HCT116 (cell line): ENCODE measurements at regions not wholly inside any gene's neighbourhood (a gene's known extent, or its start where the extent isn't known, plus 50 kb on each side); places are given as distances from the start of the nearest gene placed in this dataset.

ENCODE experiments used
- ATAC-seq: fragments of 200-7000 bp; cut with Tn5 transposase; 2 replicates; pipeline ENCODE4 v1.9.1; 2020; ENCODE audit warnings: mild to moderate bottlenecking, moderate library complexity
- BruUV-seq: library from RNA; stranded (reverse); fragments of 400-500 nt; replicated peaks from 2 replicates; lab custom pipeline; 2021; lab: Mats Ljungman, UMichigan
- CTCF ChIA-PET: fragments of 300-600 bp; sonication (Branson Sonifier 250); formaldehyde crosslinking; loops from one replicate; lab custom pipeline; 2021; ENCODE audit warnings: antibody characterized with exemption; lab: Charles Lee
- POLR2A ChIA-PET: fragments of 300-600, 350-600 bp; sonication (Branson Sonifier 250); formaldehyde crosslinking; loops from one replicate; lab custom pipeline; 2021; ENCODE audit warnings: antibody characterized with exemption; lab: Charles Lee
- RAD21 ChIA-PET, 2 experiments: fragments of 300-600 bp; sonication (Branson Sonifier 250); formaldehyde crosslinking; loops; one replicate each; lab custom pipeline; 2023; ENCODE audit warnings: low total read pairs in 2 of 2; ENCODE audit not compliant: uncharacterized antibody in 2 of 2, unreplicated experiment in 2 of 2, low non-redundant PET in 1 of 2; lab: Charles Lee
- DNase-seq: peaks from one replicate; pipeline ENCODE4 v3.0.0-alpha.2; 2010; ENCODE audit warnings: low read depth, low spot score
- H2AFZ ChIP-seq: fragments of 200-600 bp; shearing (Covaris generic), sonication (generic); 2 replicates; pipeline ENCODE4 v1.6.1; 2017; ENCODE audit warnings: low read depth, mixed run types, mixed read lengths, antibody characterized with exemption, low read length; ENCODE audit not compliant: poor library complexity, severe bottlenecking
- H3K27ac ChIP-seq: 2 replicates; pipeline ENCODE4 v1.5.1; 2012; ENCODE audit warnings: low read depth, low read length
- H3K27me3 ChIP-seq: fragments of 200-600 bp; sonication (generic); 2 replicates; pipeline ENCODE4 v1.6.1; 2016; ENCODE audit warnings: mixed run types, low read length, mixed read lengths; ENCODE audit not compliant: insufficient read depth
- H3K36me3 ChIP-seq, 2 experiments: fragments of 200-500 bp in 1 of 2; fragments of 200-600 bp in 1 of 2; sonication (Bioruptor generic) in 1 of 2; sonication (generic) in 1 of 2; 2 replicates each; pipeline versions ENCODE4 v1.5.1 to v1.6.1; 2014 to 2016; ENCODE audit warnings: low read length in 2 of 2, inconsistent platforms in 1 of 2, mixed read lengths in 1 of 2, mixed run types in 1 of 2; ENCODE audit not compliant: insufficient read depth in 2 of 2, control insufficient read depth in 1 of 2
- H3K4me1 ChIP-seq, 2 experiments: fragments of 200-600 bp in 1 of 2; sonication (generic) in 1 of 2; 2 replicates each; pipeline versions ENCODE4 v1.5.1 to v1.6.1; 2012 to 2017; ENCODE audit warnings: low read length in 2 of 2, inconsistent platforms in 1 of 2, mild to moderate bottlenecking in 1 of 2, mixed read lengths in 1 of 2, mixed run types in 1 of 2, moderate library complexity in 1 of 2; ENCODE audit not compliant: insufficient read depth in 2 of 2, control insufficient read depth in 1 of 2
- H3K4me2 ChIP-seq: fragments of 200-600 bp; sonication (generic); 2 replicates; pipeline ENCODE4 v1.6.1; 2017; ENCODE audit warnings: mixed run types, low read length, mixed read lengths
- H3K4me3 ChIP-seq, 2 experiments: fragments of 200-600 bp in 1 of 2; sonication (generic) in 1 of 2; replicated peaks in 1 of 2; 2 replicates each; pipeline ENCODE4 v1.5.1; 2011 to 2016; ENCODE audit warnings: low read length in 2 of 2, control low read depth in 1 of 2, low read depth in 1 of 2, mild to moderate bottlenecking in 1 of 2, mixed read lengths in 1 of 2, mixed run types in 1 of 2
- H3K79me2 ChIP-seq: fragments of 200-600 bp; sonication (generic); 2 replicates; pipeline ENCODE4 v1.6.1; 2017; ENCODE audit warnings: mild to moderate bottlenecking, mixed run types, low read length, moderate library complexity, mixed read lengths; ENCODE audit not compliant: insufficient read depth
- H3K9ac ChIP-seq: fragments of 200-600 bp; sonication (generic); 2 replicates; pipeline ENCODE4 v1.6.1; 2016; ENCODE audit warnings: low read length, mixed read lengths
- H3K9me2 ChIP-seq: fragments of 200-600 bp; sonication (generic), shearing (Covaris generic); 2 replicates; pipeline ENCODE4 v1.6.1; 2017; ENCODE audit warnings: mixed run types, mild to moderate bottlenecking, moderate library complexity; ENCODE audit not compliant: insufficient read depth
- H3K9me3 ChIP-seq, 2 experiments: fragments of 200-500 bp in 1 of 2; fragments of 200-600 bp in 1 of 2; sonication (Bioruptor generic) in 1 of 2; sonication (generic) in 1 of 2; 2 replicates each; pipeline ENCODE4 v1.6.1; 2014 to 2017; ENCODE audit warnings: low read length in 2 of 2, mixed read lengths in 2 of 2, inconsistent platforms in 1 of 2, low read depth in 1 of 2, mild to moderate bottlenecking in 1 of 2, mixed run types in 1 of 2, moderate library complexity in 1 of 2; ENCODE audit not compliant: control insufficient read depth in 1 of 2, insufficient read depth in 1 of 2
- H4K20me1 ChIP-seq: fragments of 200-600 bp; sonication (generic), shearing (Covaris generic); 2 replicates; pipeline ENCODE4 v1.6.1; 2017; ENCODE audit warnings: mixed run types, mild to moderate bottlenecking, moderate library complexity; ENCODE audit not compliant: insufficient read depth
- CBX3 ChIP-seq: IDR thresholded peaks from 2 replicates; pipeline ENCODE4 v1.6.1; 2012; ENCODE audit warnings: low read depth
- ELF1 ChIP-seq: IDR thresholded peaks from 2 replicates; pipeline ENCODE4 v1.6.1; 2012; ENCODE audit warnings: low read depth, borderline replicate concordance
- EZH2 ChIP-seq: fragments of 200-600 bp; sonication (generic); IDR thresholded peaks from 2 replicates; pipeline ENCODE4 v1.6.1; 2017; ENCODE audit warnings: antibody characterized with exemption, mixed run types
- RAD21 ChIP-seq: IDR thresholded peaks from 2 replicates; pipeline ENCODE4 v1.6.1; 2012; ENCODE audit warnings: low read depth, mild to moderate bottlenecking
- REST ChIP-seq: IDR thresholded peaks from 2 replicates; pipeline ENCODE4 v1.6.1; 2012; ENCODE audit warnings: low read depth
- YY1 ChIP-seq: IDR thresholded peaks from 2 replicates; pipeline ENCODE4 v1.6.1; 2011; ENCODE audit warnings: low read length, low read depth, moderate library complexity, mild to moderate bottlenecking; ENCODE audit not compliant: insufficient replicate concordance; ENCODE audit errors: extremely low read depth
- intact Hi-C: fragments of 100-400 bp; cut with micrococcal nuclease; formaldehyde crosslinking; loops from 2 replicates; pipeline ENCODE4 v1.10.0; 2022
- TF ChIP-seq, protein P1 (sequence below): IDR thresholded peaks from 2 replicates; pipeline ENCODE4 v1.6.1; 2011; ENCODE audit warnings: mild to moderate bottlenecking, low read length, moderate library complexity; ENCODE audit not compliant: insufficient replicate concordance; ENCODE audit errors: extremely low read depth

DNA sequence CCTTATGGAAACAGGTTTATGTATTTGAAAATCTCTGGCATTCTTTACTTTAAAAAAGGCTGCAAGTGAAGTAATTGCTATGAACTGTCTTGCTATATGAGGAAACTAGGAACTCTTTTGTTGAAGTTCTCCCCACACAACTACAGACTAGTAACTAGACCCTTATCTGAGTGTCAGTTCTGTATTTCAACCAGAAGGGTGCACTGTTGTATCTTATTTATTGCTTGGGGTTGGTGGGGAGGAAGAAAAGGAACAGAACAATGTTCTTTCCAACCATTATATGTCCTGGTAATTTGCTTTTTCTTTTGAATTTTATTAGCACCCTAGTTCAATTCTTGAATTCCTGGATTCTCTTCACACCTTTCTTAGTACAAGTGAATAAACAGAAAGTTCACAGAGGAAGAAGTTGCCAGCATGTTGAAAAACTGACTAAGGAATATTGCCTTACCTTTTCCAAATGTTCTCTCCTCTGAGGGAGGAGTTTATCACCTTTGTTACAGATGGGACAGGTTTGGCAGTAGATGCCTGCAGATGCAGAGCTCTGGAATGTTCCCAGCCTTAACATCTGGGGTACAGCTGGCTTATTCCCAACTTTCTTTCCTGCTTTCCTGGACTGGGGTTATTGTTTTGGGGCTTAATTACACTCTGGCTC is 162.4 kb upstream of the CFAP20DC start (continued):
- no peak for TF ChIP-seq REST
- TF ChIP-seq RAD21, result peak; percentile 70
- TF ChIP-seq EZH2, result no peak
- TF ChIP-seq YY1, result no peak
- TF ChIP-seq, all 23 proteins: peak for 2

- no peaks in the 10 kb centered on the region for H3K9me3 ChIP-seq
- H3K9ac ChIP-seq, result no peak overlapping the region
- H3K36me3 ChIP-seq, result no peaks in the 10 kb centered on the region
- H4K20me1 ChIP-seq, result no peaks in the 10 kb centered on the region
- no peaks in the 10 kb centered on the region for H3K9me2 ChIP-seq
- CTCF ChIA-PET, result no interaction called here
- H3K79me2 ChIP-seq, result no peaks in the 10 kb centered on the region
- no peak for DNase-seq
- RAD21 ChIA-PET, result no interaction called here
- H3K4me1 ChIP-seq, result no peaks in the 10 kb centered on the region
- intact Hi-C loops, result loop anchor here (5.0 to 10.0 kb wide), 2 partner anchors 215 to 647 kb away; no protein-coding TSS in a partner anchor
- no peak overlapping the region for H3K4me2 ChIP-seq
- POLR2A ChIA-PET, result no interaction called here
- no peak overlapping the region for H3K27ac ChIP-seq
- H3K27me3 ChIP-seq, result peaks cover 30% of the 10 kb centered on the region
- TF ChIP-seq CBX3 (no peak), ELF1 (no peak)
- TF ChIP-seq, protein P1, sequence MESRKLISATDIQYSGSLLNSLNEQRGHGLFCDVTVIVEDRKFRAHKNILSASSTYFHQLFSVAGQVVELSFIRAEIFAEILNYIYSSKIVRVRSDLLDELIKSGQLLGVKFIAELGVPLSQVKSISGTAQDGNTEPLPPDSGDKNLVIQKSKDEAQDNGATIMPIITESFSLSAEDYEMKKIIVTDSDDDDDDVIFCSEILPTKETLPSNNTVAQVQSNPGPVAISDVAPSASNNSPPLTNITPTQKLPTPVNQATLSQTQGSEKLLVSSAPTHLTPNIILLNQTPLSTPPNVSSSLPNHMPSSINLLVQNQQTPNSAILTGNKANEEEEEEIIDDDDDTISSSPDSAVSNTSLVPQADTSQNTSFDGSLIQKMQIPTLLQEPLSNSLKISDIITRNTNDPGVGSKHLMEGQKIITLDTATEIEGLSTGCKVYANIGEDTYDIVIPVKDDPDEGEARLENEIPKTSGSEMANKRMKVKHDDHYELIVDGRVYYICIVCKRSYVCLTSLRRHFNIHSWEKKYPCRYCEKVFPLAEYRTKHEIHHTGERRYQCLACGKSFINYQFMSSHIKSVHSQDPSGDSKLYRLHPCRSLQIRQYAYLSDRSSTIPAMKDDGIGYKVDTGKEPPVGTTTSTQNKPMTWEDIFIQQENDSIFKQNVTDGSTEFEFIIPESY, result no peak
- TF ChIP-seq, all 23 proteins: peak for 0
- Histone ChIP-seq H3K4me3 (no peak overlapping the region), H2AFZ (no peak overlapping the region)
- no TSS peak for BruUV-seq
- no peak for ATAC-seq
Measured at GRCh38 chr3:59210260-59210659, 160.4 kb upstream of the CFAP20DC start.
